ENCODE measurements at regions not wholly inside any gene's neighbourhood (a gene's known extent, or its start where the extent isn't known, plus 50 kb on each side); places are given as distances from the start of the nearest gene placed in this dataset.

GRCh38 chr21:32127081-32127480 is 151.8 kb downstream of the MIS18A start:
- TF ChIP-seq CTCF (tag by site-specific recombination; IDR thresholded peaks at IDR 0.05) (no peak), REST (tag by site-specific recombination; IDR thresholded peaks at IDR 0.05) (no peak), ZNF549 (tag by site-specific recombination; IDR thresholded peaks at IDR 0.05) (no peak), ZBTB21 (tag by site-specific recombination; IDR thresholded peaks at IDR 0.05) (no peak), ZBTB20 (tag by site-specific recombination; IDR thresholded peaks at IDR 0.05) (no peak), TCF7L2 (IDR thresholded peaks at IDR 0.05; ENCODE audit: borderline replicate concordance, low read depth, low read length) (no peak), ZNF423 (tag by site-specific recombination; IDR thresholded peaks at IDR 0.05) (no peak), ZNF274 (IDR thresholded peaks at IDR 0.05; ENCODE audit: low read length) (no peak), ZNF274 (tag by site-specific recombination; IDR thresholded peaks at IDR 0.05; ENCODE audit: borderline replicate concordance) (no peak), ZNF169 (tag by site-specific recombination; IDR thresholded peaks at IDR 0.05) (no peak), ZNF416 (tag by site-specific recombination; IDR thresholded peaks at IDR 0.05) (no peak), ZNF529 (tag by site-specific recombination; IDR thresholded peaks at IDR 0.05; ENCODE audit: insufficient replicate concordance) (no peak), PBX3 (CRISPR knock-in tag; IDR thresholded peaks at IDR 0.05) (no peak)
